ENCODE measurements at regions not wholly inside any gene's neighbourhood (a gene's known extent, or its start where the extent isn't known, plus 50 kb on each side); places are given as distances from the start of the nearest gene placed in this dataset.

DNA sequence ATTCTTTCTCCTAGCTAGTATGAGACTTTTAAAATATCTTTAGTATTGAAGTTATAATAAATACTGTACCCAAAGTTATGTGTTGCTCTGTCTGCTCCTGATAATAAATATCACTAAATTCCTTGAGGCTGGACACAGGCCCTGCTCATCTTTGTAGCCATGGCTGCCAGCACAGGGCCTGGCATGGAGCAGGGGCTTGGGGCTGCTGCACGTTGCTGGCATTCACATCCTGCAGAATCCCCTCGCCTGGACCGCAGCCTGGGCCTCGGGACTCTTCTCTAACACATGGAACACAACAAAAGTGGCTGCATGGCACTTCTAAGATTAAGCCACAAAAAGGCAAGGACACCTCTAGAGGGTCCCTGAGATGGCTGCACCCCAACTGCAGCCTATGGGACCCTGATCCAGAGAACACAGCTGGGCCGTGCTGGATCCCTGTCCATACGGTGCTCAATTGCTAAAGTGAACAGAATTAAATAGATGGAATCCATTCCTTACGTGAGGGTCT lies 477.5 kb upstream of the MYT1L start:
- H3K4me1 ChIP-seq, result no peaks in the 10 kb centered on the region
- no peaks in the 10 kb centered on the region for H3K27me3 ChIP-seq
- no peak overlapping the region for H3K4me3 ChIP-seq
- no peak for TF ChIP-seq POLR2A (IDR thresholded peaks at IDR 0.05)
- TF ChIP-seq POLR2AphosphoS5 (IDR thresholded peaks at IDR 0.05), result no peak
- TF ChIP-seq, protein P1, sequence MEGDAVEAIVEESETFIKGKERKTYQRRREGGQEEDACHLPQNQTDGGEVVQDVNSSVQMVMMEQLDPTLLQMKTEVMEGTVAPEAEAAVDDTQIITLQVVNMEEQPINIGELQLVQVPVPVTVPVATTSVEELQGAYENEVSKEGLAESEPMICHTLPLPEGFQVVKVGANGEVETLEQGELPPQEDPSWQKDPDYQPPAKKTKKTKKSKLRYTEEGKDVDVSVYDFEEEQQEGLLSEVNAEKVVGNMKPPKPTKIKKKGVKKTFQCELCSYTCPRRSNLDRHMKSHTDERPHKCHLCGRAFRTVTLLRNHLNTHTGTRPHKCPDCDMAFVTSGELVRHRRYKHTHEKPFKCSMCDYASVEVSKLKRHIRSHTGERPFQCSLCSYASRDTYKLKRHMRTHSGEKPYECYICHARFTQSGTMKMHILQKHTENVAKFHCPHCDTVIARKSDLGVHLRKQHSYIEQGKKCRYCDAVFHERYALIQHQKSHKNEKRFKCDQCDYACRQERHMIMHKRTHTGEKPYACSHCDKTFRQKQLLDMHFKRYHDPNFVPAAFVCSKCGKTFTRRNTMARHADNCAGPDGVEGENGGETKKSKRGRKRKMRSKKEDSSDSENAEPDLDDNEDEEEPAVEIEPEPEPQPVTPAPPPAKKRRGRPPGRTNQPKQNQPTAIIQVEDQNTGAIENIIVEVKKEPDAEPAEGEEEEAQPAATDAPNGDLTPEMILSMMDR (IDR thresholded peaks at IDR 0.05), result no peak
- TF ChIP-seq EP300 (IDR thresholded peaks at IDR 0.05), result no peak
- no peaks in the 10 kb centered on the region for H3K36me3 ChIP-seq
- WGBS, result 71% methylated on average over 7 of the region's 7 CpGs
- H3K9me3 ChIP-seq, result no peaks in the 10 kb centered on the region
- no peak overlapping the region for H3K27ac ChIP-seq
- DNase-seq (ENCODE audit: low spot score in 2 of 2), result no peak

DNA sequence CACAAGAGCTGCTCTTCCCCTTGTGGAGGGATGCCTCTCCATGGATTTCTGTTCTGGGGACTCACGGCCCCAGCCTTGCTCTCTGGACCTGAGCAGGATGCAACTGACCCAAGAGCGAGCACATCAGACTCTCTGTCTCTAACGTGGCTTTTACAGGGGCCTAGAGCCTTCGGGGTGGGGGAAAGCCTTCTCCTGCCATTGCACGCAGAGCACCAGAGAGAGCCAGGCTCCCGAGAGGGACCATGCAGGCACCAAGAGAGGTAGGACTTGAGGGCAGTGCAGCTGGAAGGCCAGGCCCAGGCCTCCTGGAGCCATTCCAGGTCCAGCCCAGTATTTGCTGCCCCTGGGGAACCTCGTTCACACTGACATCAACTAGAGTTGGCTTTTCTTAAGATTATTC lies 475.6 kb upstream of the MYT1L start:
- H3K27ac ChIP-seq, result no peak overlapping the region
- no peaks in the 10 kb centered on the region for H3K36me3 ChIP-seq
- H3K9me3 ChIP-seq, result no peaks in the 10 kb centered on the region
- WGBS, result 57% methylated on average over 1 of the region's 7 CpGs
- no peaks in the 10 kb centered on the region for H3K27me3 ChIP-seq
- TF ChIP-seq POLR2A (IDR thresholded peaks at IDR 0.05) (no peak), POLR2AphosphoS5 (IDR thresholded peaks at IDR 0.05) (no peak), EP300 (IDR thresholded peaks at IDR 0.05) (no peak)
- TF ChIP-seq, protein P1 (IDR thresholded peaks at IDR 0.05), result no peak
- H3K4me3 ChIP-seq, result no peak overlapping the region
- H3K4me1 ChIP-seq, result no peaks in the 10 kb centered on the region
- no peak for DNase-seq (ENCODE audit: low spot score in 2 of 2)

DNA sequence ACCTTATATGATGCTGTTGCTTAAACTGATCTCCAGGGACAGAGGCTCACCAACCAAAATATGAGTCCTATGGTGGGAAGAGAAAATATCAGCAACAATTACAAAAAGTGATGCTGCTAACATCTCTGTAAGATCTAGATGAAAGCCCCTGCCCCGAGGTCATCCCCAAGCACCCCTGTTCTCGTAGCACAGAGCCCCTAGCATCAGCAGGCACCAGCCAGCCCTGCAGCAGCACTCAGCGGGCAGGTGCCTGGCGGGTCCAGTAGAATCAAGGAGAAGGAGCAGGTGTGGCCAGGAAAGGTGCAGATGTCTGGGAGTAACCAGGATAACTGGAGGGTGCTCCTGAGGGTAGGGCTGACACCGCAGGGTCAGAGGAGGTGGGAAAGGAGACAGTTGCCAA lies 474.2 kb upstream of the MYT1L start:
- Histone ChIP-seq H3K27me3 (no peaks in the 10 kb centered on the region), H3K36me3 (no peaks in the 10 kb centered on the region), H3K9me3 (no peaks in the 10 kb centered on the region), H3K27ac (no peak overlapping the region), H3K4me1 (no peaks in the 10 kb centered on the region), H3K4me3 (no peak overlapping the region)
- TF ChIP-seq EP300 (IDR thresholded peaks at IDR 0.05) (no peak), POLR2AphosphoS5 (IDR thresholded peaks at IDR 0.05) (no peak), POLR2A (IDR thresholded peaks at IDR 0.05) (no peak)
- TF ChIP-seq, protein P1 (IDR thresholded peaks at IDR 0.05), result no peak
- DNase-seq (ENCODE audit: low spot score in 2 of 2), result no peak
- WGBS, result 64% methylated on average over 5 of the region's 5 CpGs

DNA sequence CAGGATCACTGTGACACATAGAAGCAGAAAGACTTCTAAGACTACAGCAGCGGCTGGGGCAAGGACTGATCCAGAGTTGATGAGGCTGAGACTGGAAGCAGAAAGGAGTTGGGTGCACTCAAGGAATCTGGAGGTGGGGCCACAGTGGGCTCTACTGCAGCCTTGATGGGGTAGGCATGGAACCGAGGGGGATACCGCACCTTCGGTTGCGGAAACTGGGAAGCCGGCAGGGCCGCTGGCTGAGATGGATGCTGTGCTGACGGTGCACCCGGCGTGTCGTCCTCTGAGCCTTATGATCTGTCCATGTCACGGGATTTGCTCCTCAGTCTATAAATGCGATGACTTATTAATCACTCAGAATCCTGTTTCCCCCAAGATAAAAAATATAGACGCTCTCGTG lies 473.5 kb upstream of the MYT1L start:
- TF ChIP-seq, protein P1 (IDR thresholded peaks at IDR 0.05), result no peak
- TF ChIP-seq POLR2AphosphoS5 (IDR thresholded peaks at IDR 0.05) (no peak), EP300 (IDR thresholded peaks at IDR 0.05) (no peak), POLR2A (IDR thresholded peaks at IDR 0.05) (no peak)
- Histone ChIP-seq H3K4me1 (no peaks in the 10 kb centered on the region), H3K4me3 (no peak overlapping the region), H3K27ac (no peak overlapping the region), H3K36me3 (no peaks in the 10 kb centered on the region), H3K9me3 (no peaks in the 10 kb centered on the region), H3K27me3 (no peaks in the 10 kb centered on the region)
- no peak for DNase-seq (ENCODE audit: low spot score in 2 of 2)
- 94% methylated on average over 15 of the region's 15 CpGs for WGBS

DNA sequence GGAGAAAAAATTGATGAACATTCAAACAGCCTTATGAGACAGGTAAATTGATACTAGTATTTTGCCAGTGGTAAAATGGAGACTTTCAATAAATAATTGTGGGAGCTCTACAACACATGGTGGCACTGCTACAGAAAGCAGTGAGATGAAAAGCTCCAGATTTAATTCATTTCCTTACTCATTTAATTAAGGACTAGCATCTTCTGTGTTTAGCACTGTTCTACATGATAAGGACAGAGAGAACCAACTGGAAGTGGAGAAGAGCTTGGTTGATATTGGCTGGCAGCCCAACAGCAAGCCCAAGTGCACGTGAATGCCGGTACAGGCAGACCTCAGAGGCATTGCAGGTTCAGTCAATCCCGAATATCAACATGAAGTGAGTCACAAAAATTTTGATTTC lies 470.4 kb upstream of the MYT1L start:
- DNase-seq (ENCODE audit: low spot score in 2 of 2), result no peak
- H3K4me3 ChIP-seq, result no peak overlapping the region
- H3K9me3 ChIP-seq, result no peaks in the 10 kb centered on the region
- no peaks in the 10 kb centered on the region for H3K4me1 ChIP-seq
- H3K36me3 ChIP-seq, result no peaks in the 10 kb centered on the region
- 68% methylated on average over 3 of the region's 3 CpGs for WGBS
- no peak overlapping the region for H3K27ac ChIP-seq
- TF ChIP-seq POLR2AphosphoS5 (IDR thresholded peaks at IDR 0.05), result no peak
- TF ChIP-seq EP300 (IDR thresholded peaks at IDR 0.05), result no peak
- TF ChIP-seq, protein P1 (IDR thresholded peaks at IDR 0.05), result no peak
- TF ChIP-seq POLR2A (IDR thresholded peaks at IDR 0.05), result no peak
- H3K27me3 ChIP-seq, result no peaks in the 10 kb centered on the region

Data from suprapubic skin (tissue), 4 donors.